B cell (primary cell): ENCODE measurements at regions not wholly inside any gene's neighbourhood (a gene's known extent, or its start where the extent isn't known, plus 50 kb on each side); places are given as distances from the start of the nearest gene placed in this dataset.

ENCODE experiments used
- ATAC-seq: fragments of 200-7000 bp; cut with Tn5 transposase; one replicate; pipeline ENCODE4 v1.10.0; 2021; ENCODE audit warnings: low read depth, mild to moderate bottlenecking, moderate number of reproducible peaks, moderate library complexity
- CTCF ChIA-PET: fragments of 350-600 bp; sonication (Branson Sonifier 250); formaldehyde crosslinking; loops from one replicate; lab custom pipeline; 2021; ENCODE audit warnings: antibody characterized with exemption, inconsistent platforms; lab: Charles Lee
- POLR2A ChIA-PET: fragments of 350-600 bp; sonication (Branson Sonifier 250); formaldehyde crosslinking; loops from one replicate; lab custom pipeline; 2021; ENCODE audit warnings: antibody characterized with exemption; lab: Charles Lee
- DNase-seq: peaks from one replicate; pipeline ENCODE4 v3.0.0; 2013
- H2AFZ ChIP-seq: 2 replicates; pipeline ENCODE4 v1.6.1; 2012; ENCODE audit warnings: mild to moderate bottlenecking, low read depth, low read length; ENCODE audit not compliant: insufficient read depth, poor library complexity, severe bottlenecking
- H3K27ac ChIP-seq, 2 donors: 1 replicate in 1 of 2; 2 replicates in 1 of 2; pipeline ENCODE4 v1.5.1; 2012 to 2013; ENCODE audit warnings: low read length in 2 of 2, mild to moderate bottlenecking in 2 of 2, moderate library complexity in 1 of 2
- H3K27me3 ChIP-seq, 4 experiments: fragments of 200-600 bp in 1 of 4; sonication (generic) in 1 of 4; replicated peaks in 1 of 4; 1 replicate in 2 of 4; 2 replicates in 2 of 4; pipeline versions ENCODE4 v1.6.1 to v1.7.0; 2013 to 2016; ENCODE audit warnings: low read length in 3 of 4, mild to moderate bottlenecking in 2 of 4, mixed read lengths in 1 of 4, moderate library complexity in 1 of 4; ENCODE audit not compliant: insufficient read depth in 4 of 4, control insufficient read depth in 3 of 4; ENCODE audit errors: control extremely low read depth in 1 of 4
- H3K36me3 ChIP-seq, 2 experiments: replicated peaks in 1 of 2; 1 replicate in 1 of 2; 2 replicates in 1 of 2; pipeline versions ENCODE4 v1.6.1 to v1.7.1; 2013; ENCODE audit warnings: low read length in 1 of 2; ENCODE audit not compliant: insufficient read depth in 2 of 2, control insufficient read depth in 1 of 2; ENCODE audit errors: control extremely low read depth in 1 of 2, extremely low read depth in 1 of 2
- H3K4me1 ChIP-seq, 2 donors: fragments of 200-600 bp in 1 of 2; sonication (generic) in 1 of 2; 1 replicate in 1 of 2; 2 replicates in 1 of 2; pipeline versions ENCODE4 v1.5.1 to v1.6.1; 2013 to 2017; ENCODE audit warnings: low read length in 2 of 2; ENCODE audit not compliant: control insufficient read depth in 2 of 2, insufficient read depth in 2 of 2
- H3K4me2 ChIP-seq: replicated peaks from 2 replicates; pipeline ENCODE3; 2012; ENCODE audit warnings: mild to moderate bottlenecking, low read depth, low read length; ENCODE audit not compliant: poor library complexity, severe bottlenecking
- H3K4me3 ChIP-seq, 5 experiments: fragments of 200-600 bp in 1 of 5; sonication (generic) in 1 of 5; 1 replicate in 3 of 5; 2 replicates in 2 of 5; pipeline versions ENCODE4 v1.5.1 to v1.7.0; 2011 to 2016; ENCODE audit warnings: low read length in 4 of 5, mild to moderate bottlenecking in 4 of 5, low read depth in 2 of 5, control low read depth in 1 of 5, moderate library complexity in 1 of 5; ENCODE audit not compliant: insufficient read depth in 1 of 5; ENCODE audit errors: control extremely low read depth in 1 of 5, extremely low read depth in 1 of 5
- H3K79me2 ChIP-seq: fragments of 200-600 bp; sonication (generic); one replicate; pipeline ENCODE4 v1.6.0; 2016; ENCODE audit warnings: low read length; ENCODE audit not compliant: control insufficient read depth, insufficient read depth
- H3K9ac ChIP-seq: fragments of 200-600 bp; sonication (generic); 2 replicates; pipeline ENCODE4 v1.6.1; 2017; ENCODE audit warnings: mild to moderate bottlenecking, low read length, moderate library complexity
- H3K9me3 ChIP-seq, 3 donors: one replicate each; pipeline versions ENCODE4 v1.6.1 to v1.7.1; 2013; ENCODE audit warnings: low read length in 2 of 3; ENCODE audit not compliant: control insufficient read depth in 2 of 3, insufficient read depth in 1 of 3; ENCODE audit errors: control extremely low read depth in 1 of 3
- H4K20me1 ChIP-seq: 2 replicates; pipeline ENCODE4 v1.6.0; 2012; ENCODE audit warnings: mild to moderate bottlenecking, low read length; ENCODE audit not compliant: insufficient read depth, control insufficient read depth, poor library complexity, severe bottlenecking
- H3K27ac Mint-ChIP-seq: one replicate; pipeline ENCODE4 v1.8.0; 2021; ENCODE audit warnings: mixed read lengths
- H3K27me3 Mint-ChIP-seq: one replicate; pipeline ENCODE4 v1.8.0; 2021; ENCODE audit warnings: mixed read lengths
- H3K4me1 Mint-ChIP-seq: one replicate; pipeline ENCODE4 v1.8.0; 2021; ENCODE audit warnings: mixed read lengths
- H3K4me3 Mint-ChIP-seq: one replicate; pipeline ENCODE4 v1.8.0; 2021; ENCODE audit warnings: mixed read lengths
- H3K9me3 Mint-ChIP-seq: one replicate; pipeline ENCODE4 v1.8.0; 2022; ENCODE audit warnings: mixed read lengths; ENCODE audit not compliant: insufficient read depth
- CTCF ChIP-seq: fragments of 200-600 bp; IDR thresholded peaks from one replicate; pipeline ENCODE4 v1.8.0; 2022; ENCODE audit warnings: antibody characterized with exemption, mild to moderate bottlenecking
- EZH2 ChIP-seq: IDR thresholded peaks from 2 replicates; pipeline ENCODE4 v1.6.1; 2012; ENCODE audit warnings: borderline replicate concordance, low read depth, mild to moderate bottlenecking, moderate library complexity, low read length; ENCODE audit not compliant: insufficient read depth, poor library complexity, severe bottlenecking
- WGBS: methylation state at CpG from one replicate; pipeline ENCODE4 v1.1.5; 2013; ENCODE audit warnings: missing lambda C conversion rate; ENCODE audit not compliant: insufficient coverage; 5-methylcytosine and 5-hydroxymethylcytosine counted together
- intact Hi-C: fragments of 100-400 bp; cut with micrococcal nuclease; formaldehyde crosslinking; loops from one replicate; pipeline ENCODE4 v1.10.0; 2022

DNA sequence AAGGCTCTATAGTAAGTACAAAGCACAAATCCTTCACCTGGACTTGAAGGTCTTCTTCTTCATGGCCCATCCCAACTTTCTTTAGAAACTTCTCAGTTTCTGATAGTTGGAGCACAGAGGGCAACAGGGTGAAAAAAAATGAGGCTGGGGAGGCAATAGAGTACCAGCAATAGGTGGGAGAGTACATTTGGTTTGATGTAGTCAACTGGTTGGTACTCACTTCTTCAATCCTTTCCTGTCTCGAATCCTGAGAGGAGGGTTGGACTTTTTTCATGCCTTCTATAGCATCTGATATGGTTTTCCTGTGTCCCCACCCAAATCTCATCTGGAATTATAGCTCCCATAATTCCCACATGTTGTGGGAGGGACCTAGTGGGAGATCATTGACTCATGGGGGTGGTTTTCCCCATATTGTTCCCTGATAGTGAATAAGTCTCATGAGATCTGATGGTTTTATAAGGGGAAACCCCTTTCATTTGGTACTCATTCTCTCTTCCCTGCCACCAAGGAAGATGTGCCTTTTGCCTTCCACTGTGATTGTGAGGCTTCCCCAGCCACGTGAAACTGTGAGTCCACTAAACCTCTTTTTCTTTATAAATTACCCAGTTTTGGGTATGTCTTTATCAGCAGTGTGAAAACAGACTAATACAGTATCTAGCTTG lies 75.9 kb upstream of the LCLAT1 start:
- no CpG with 5 or more reads among the region's 2 CpGs for WGBS
- H3K4me2 ChIP-seq = no peak overlapping the region
- TF ChIP-seq CTCF = no peak
- H4K20me1 ChIP-seq = no peaks in the 10 kb centered on the region
- Mint-ChIP-seq H3K27me3 (no peaks in the 10 kb centered on the region), H3K9me3 (peaks cover 2% of the 10 kb centered on the region), H3K27ac (no peak overlapping the region), H3K4me3 (no peak overlapping the region), H3K4me1 (peaks cover 25% of the 10 kb centered on the region)
- H3K27ac ChIP-seq = no peak overlapping the region
- ChIA-PET POLR2A (no interaction called here), CTCF (no interaction called here)
- peaks cover 13 to 16% of the 10 kb centered on the region in 2 donors for H3K4me1 ChIP-seq
- no peak overlapping the region for H2AFZ ChIP-seq
- H3K4me3 ChIP-seq = no peak overlapping the region
- intact Hi-C loops = no loop called here
- ATAC-seq (no peak), DNase-seq (no peak)
- H3K9ac ChIP-seq = no peak overlapping the region
- no peaks in the 10 kb centered on the region for H3K27me3 ChIP-seq
- no peaks in the 10 kb centered on the region for H3K9me3 ChIP-seq
- no peaks in the 10 kb centered on the region for H3K79me2 ChIP-seq
- no peaks in the 10 kb centered on the region for H3K36me3 ChIP-seq

- H3K4me1 ChIP-seq = peaks cover 6 to 9% of the 10 kb centered on the region in 2 donors
- H3K79me2 ChIP-seq = no peaks in the 10 kb centered on the region
- no peak overlapping the region for H2AFZ ChIP-seq
- H3K4me3 Mint-ChIP-seq = no peak overlapping the region
- H3K4me2 ChIP-seq = no peak overlapping the region
- H3K9me3 ChIP-seq = no peaks in the 10 kb centered on the region
- no peaks in the 10 kb centered on the region for H3K27me3 Mint-ChIP-seq
- H4K20me1 ChIP-seq = no peaks in the 10 kb centered on the region
- CTCF ChIA-PET = interaction anchor here (0.6 to 1.1 kb wide), 4 partner anchors 31 to 735 kb away, joined by 3 to 6 read pairs (median 3); no protein-coding TSS in a partner anchor
- 88% methylated on average over 5 of the region's 6 CpGs for WGBS
- H3K4me1 Mint-ChIP-seq = peaks cover 18% of the 10 kb centered on the region
- H3K36me3 ChIP-seq = no peaks in the 10 kb centered on the region
- no peak for TF ChIP-seq EZH2
- TF ChIP-seq CTCF = no peak
- no peaks in the 10 kb centered on the region for H3K9me3 Mint-ChIP-seq
- intact Hi-C loops = no loop called here
- DNase-seq (no peak), ATAC-seq (no peak)
- no peak overlapping the region for H3K9ac ChIP-seq
- no peak overlapping the region for H3K27ac Mint-ChIP-seq
- H3K27ac ChIP-seq = no peak overlapping the region
- POLR2A ChIA-PET = interaction anchor here (1.1 kb wide), 1 partner anchor 12 kb away, joined by 3 read pairs; no protein-coding TSS in a partner anchor
- H3K27me3 ChIP-seq = no peaks in the 10 kb centered on the region
- no peak overlapping the region for H3K4me3 ChIP-seq
Measured at GRCh38 chr2:30371772-30372373, 75.2 kb upstream of the LCLAT1 start.
